GM13977 (cell line): ENCODE measurements at regions not wholly inside any gene's neighbourhood (a gene's known extent, or its start where the extent isn't known, plus 50 kb on each side); places are given as distances from the start of the nearest gene placed in this dataset.

Source experiments
- DNase-seq: peaks from one replicate; pipeline ENCODE4 v3.0.0; 2012; ENCODE audit warnings: low spot score
- CTCF ChIP-seq: IDR thresholded peaks from 2 replicates; pipeline ENCODE4 v1.5.1; 2012; ENCODE audit warnings: mild to moderate bottlenecking, control low read depth; ENCODE audit not compliant: insufficient read depth; ENCODE audit errors: extremely low read depth, missing control alignments
- in situ Hi-C: fragments of 300-500 bp; cut with MboI; formaldehyde crosslinking; loops from one replicate; pipeline ENCODE4 v1.12.0; 2022; ENCODE audit warnings: low sequenced_read_pairs, low pct_unique_long_range_greater_than_20kb, mixed read lengths, inconsistent platforms; ENCODE audit not compliant: unreplicated experiment

- TF ChIP-seq CTCF = no peak
- in situ Hi-C loops = no loop called here
- DNase-seq = no peak
Observed at GRCh38 chr13:112005925-112006324, 61.0 kb upstream of the SOX1 start.

- in situ Hi-C loops = no loop called here
- TF ChIP-seq CTCF = no peak
- DNase-seq = no peak
Observed at GRCh38 chr13:112007191-112007590, 59.8 kb upstream of the SOX1 start.

GRCh38 chr13:112010714-112011113 lies 56.2 kb upstream of the SOX1 start:
- in situ Hi-C loops = no loop called here
- no peak for DNase-seq
- no peak for TF ChIP-seq CTCF

- in situ Hi-C loops = no loop called here
- TF ChIP-seq CTCF = no peak
- DNase-seq = no peak
Observed at GRCh38 chr13:112012016-112012704, 54.8 kb upstream of the SOX1 start.

- in situ Hi-C loops = no loop called here
- no peak for TF ChIP-seq CTCF
- DNase-seq = no peak
Observed at GRCh38 chr13:112012705-112013085, 54.3 kb upstream of the SOX1 start.

GRCh38 chr13:112013665-112014064 lies 53.3 kb upstream of the SOX1 start:
- DNase-seq = no peak
- in situ Hi-C loops = no loop called here
- no peak for TF ChIP-seq CTCF
